ENCODE measurements at regions not wholly inside any gene's neighbourhood (a gene's known extent, or its start where the extent isn't known, plus 50 kb on each side); places are given as distances from the start of the nearest gene placed in this dataset.

GRCh38 chr2:46832543-46832942 is 83.1 kb downstream of the MCFD2 start:
- H3K27ac ChIP-seq (ENCODE audit: low read depth, low read length, poor library complexity, severe bottlenecking): no peak overlapping the region
- H3K36me3 ChIP-seq (ENCODE audit: insufficient read depth, low read length): no peaks in the 10 kb centered on the region
- no peak overlapping the region for H3K4me2 ChIP-seq (ENCODE audit: low read length)
- POLR2A ChIA-PET: interaction anchor here (0.6 kb wide), 1 partner anchor 99 kb away, joined by 3 read pairs; no protein-coding TSS in a partner anchor
- H3K4me3 ChIP-seq (ENCODE audit: low read depth, low read length, poor library complexity, severe bottlenecking): no peak overlapping the region
- intact Hi-C loops (cut with micrococcal nuclease; ENCODE audit: unreplicated experiment): no loop called here
- no peak overlapping the region for H2AFZ ChIP-seq (ENCODE audit: low read length)
- H3K9me3 ChIP-seq (ENCODE audit: low read length): no peaks in the 10 kb centered on the region
- BruUV-seq (replicated peaks): no TSS peak
- DNase-seq (ENCODE audit: low spot score): no peak
- no peaks in the 10 kb centered on the region for H4K20me1 ChIP-seq (ENCODE audit: insufficient read depth, low read length)
- TF ChIP-seq EZH2phosphoT487 (IDR thresholded peaks at IDR 0.05; ENCODE audit: borderline replicate concordance, low read depth, low read length) (no peak), CTCF (conservative IDR thresholded peaks at IDR 0.05; ENCODE audit: low read length) (no peak)
- H3K4me1 ChIP-seq (ENCODE audit: insufficient read depth, low read length, poor library complexity, severe bottlenecking): no peaks in the 10 kb centered on the region
- H3K79me2 ChIP-seq (ENCODE audit: insufficient read depth, low read depth, low read length): no peaks in the 10 kb centered on the region
- H3K9me2 ChIP-seq (ENCODE audit: insufficient read depth, low read length): no peaks in the 10 kb centered on the region
- CTCF ChIA-PET (ENCODE audit: unreplicated experiment): no interaction called here

DNA sequence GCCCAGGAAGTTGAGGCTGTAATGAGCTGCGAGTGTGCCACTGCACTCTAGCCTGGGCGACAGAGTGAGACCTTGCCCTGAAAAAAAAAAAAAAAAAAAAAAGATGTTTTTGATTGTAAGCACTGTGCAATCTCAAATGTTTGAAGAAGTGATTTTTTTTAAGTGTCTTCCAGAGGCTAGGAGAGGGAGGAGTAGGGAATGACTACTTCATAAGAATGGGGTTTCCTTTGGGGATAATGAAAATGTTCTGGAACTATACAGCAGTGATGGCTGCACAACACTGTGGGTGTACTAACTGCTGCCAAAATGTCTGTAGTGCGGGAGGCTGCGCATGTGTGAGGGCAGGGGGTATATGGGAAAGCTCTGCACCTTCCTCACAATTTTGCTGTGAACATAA is 83.7 kb downstream of the MCFD2 start:
- H3K9me2 ChIP-seq (ENCODE audit: insufficient read depth, low read length): no peaks in the 10 kb centered on the region
- no TSS peak for BruUV-seq (replicated peaks)
- no peak for DNase-seq (ENCODE audit: low spot score)
- no peaks in the 10 kb centered on the region for H3K4me1 ChIP-seq (ENCODE audit: insufficient read depth, low read length, poor library complexity, severe bottlenecking)
- intact Hi-C loops (cut with micrococcal nuclease; ENCODE audit: unreplicated experiment): no loop called here
- ChIA-PET CTCF (ENCODE audit: unreplicated experiment) (no interaction called here), POLR2A (interaction anchor here (0.7 kb wide), 1 partner anchor 87 kb away, joined by 3 read pairs; no protein-coding TSS in a partner anchor)
- no peaks in the 10 kb centered on the region for H4K20me1 ChIP-seq (ENCODE audit: insufficient read depth, low read length)
- H3K4me3 ChIP-seq (ENCODE audit: low read depth, low read length, poor library complexity, severe bottlenecking): no peak overlapping the region
- no peak overlapping the region for H3K27ac ChIP-seq (ENCODE audit: low read depth, low read length, poor library complexity, severe bottlenecking)
- H2AFZ ChIP-seq (ENCODE audit: low read length): no peak overlapping the region
- H3K79me2 ChIP-seq (ENCODE audit: insufficient read depth, low read depth, low read length): no peaks in the 10 kb centered on the region
- H3K36me3 ChIP-seq (ENCODE audit: insufficient read depth, low read length): no peaks in the 10 kb centered on the region
- TF ChIP-seq CTCF (conservative IDR thresholded peaks at IDR 0.05; ENCODE audit: low read length) (no peak), EZH2phosphoT487 (IDR thresholded peaks at IDR 0.05; ENCODE audit: borderline replicate concordance, low read depth, low read length) (no peak)
- no peak overlapping the region for H3K4me2 ChIP-seq (ENCODE audit: low read length)
- no peaks in the 10 kb centered on the region for H3K9me3 ChIP-seq (ENCODE audit: low read length)

DNA sequence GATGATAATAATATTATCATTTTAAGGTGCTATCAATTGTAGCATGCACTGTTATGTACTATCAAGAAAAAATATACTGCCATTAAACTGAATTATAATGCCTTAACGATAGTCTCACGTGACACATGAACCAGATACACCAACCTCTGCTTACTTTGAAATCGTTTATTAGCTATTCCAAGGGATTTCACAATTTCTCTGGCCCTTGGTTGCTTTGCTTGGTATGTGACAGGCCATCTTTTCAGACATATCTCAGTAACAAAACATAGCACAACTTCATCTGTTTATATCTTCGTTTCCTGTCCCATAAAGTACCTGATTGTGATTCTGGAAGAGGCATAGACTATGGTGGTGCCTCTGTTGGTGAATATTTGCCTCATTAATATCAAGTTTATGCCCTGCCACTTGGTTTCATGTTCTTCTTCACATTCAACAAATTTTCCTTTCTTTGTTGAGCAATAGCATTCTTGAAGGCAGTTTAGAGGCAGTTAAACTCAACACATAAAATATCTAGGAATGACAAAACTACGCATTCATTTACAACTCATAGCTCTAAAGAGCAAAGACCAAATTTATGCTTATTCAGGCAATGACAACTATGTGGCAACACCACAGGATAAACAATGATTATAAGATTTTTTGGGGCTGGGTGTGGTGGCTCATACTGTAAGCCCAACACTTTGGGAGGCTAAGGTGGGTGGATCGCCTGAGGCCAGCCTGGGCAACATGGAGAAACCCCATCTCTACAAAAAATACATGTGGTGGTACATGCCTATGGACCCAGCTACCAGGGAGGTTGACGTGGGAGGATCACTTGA is 84.3 kb downstream of the MCFD2 start:
- no peak for TF ChIP-seq CTCF (conservative IDR thresholded peaks at IDR 0.05; ENCODE audit: low read length)
- no peak for TF ChIP-seq EZH2phosphoT487 (IDR thresholded peaks at IDR 0.05; ENCODE audit: borderline replicate concordance, low read depth, low read length)
- CTCF ChIA-PET (ENCODE audit: unreplicated experiment): no interaction called here
- Histone ChIP-seq H3K9me2 (ENCODE audit: insufficient read depth, low read length) (no peaks in the 10 kb centered on the region), H3K9me3 (ENCODE audit: low read length) (no peaks in the 10 kb centered on the region), H3K4me2 (ENCODE audit: low read length) (no peak overlapping the region), H3K79me2 (ENCODE audit: insufficient read depth, low read depth, low read length) (no peaks in the 10 kb centered on the region), H3K36me3 (ENCODE audit: insufficient read depth, low read length) (no peaks in the 10 kb centered on the region), H3K4me3 (ENCODE audit: low read depth, low read length, poor library complexity, severe bottlenecking) (no peak overlapping the region), H3K4me1 (ENCODE audit: insufficient read depth, low read length, poor library complexity, severe bottlenecking) (no peaks in the 10 kb centered on the region), H2AFZ (ENCODE audit: low read length) (no peak overlapping the region), H3K27ac (ENCODE audit: low read depth, low read length, poor library complexity, severe bottlenecking) (no peak overlapping the region), H4K20me1 (ENCODE audit: insufficient read depth, low read length) (no peaks in the 10 kb centered on the region)
- no peak for DNase-seq (ENCODE audit: low spot score)
- intact Hi-C loops (cut with micrococcal nuclease; ENCODE audit: unreplicated experiment): no loop called here
- no TSS peak for BruUV-seq (replicated peaks)
- POLR2A ChIA-PET: interaction anchor here (0.7 kb wide), 1 partner anchor 88 kb away, joined by 3 read pairs; no protein-coding TSS in a partner anchor

Measured in OCI-LY7 (cell line).